Body of pancreas (tissue), 4 donors: ENCODE measurements at regions not wholly inside any gene's neighbourhood (a gene's known extent, or its start where the extent isn't known, plus 50 kb on each side); places are given as distances from the start of the nearest gene placed in this dataset.

ENCODE experiments used
- POLR2A ChIP-seq, 3 donors: fragments of 450-650 bp; IDR thresholded peaks; one replicate each; pipeline ENCODE4 v1.6.1; 2016; ENCODE audit warnings: antibody characterized with exemption in 3 of 3, mild to moderate bottlenecking in 2 of 3
- TF ChIP-seq, protein P1 (sequence below), 7 experiments: fragments of 450-650 bp in 4 of 7; fragments of 200-600 bp in 3 of 7; sonication (generic) in 3 of 7; IDR thresholded peaks; one replicate each; pipeline ENCODE4 v1.5.1; 2016 to 2019; ENCODE audit warnings: antibody characterized with exemption in 7 of 7

DNA sequence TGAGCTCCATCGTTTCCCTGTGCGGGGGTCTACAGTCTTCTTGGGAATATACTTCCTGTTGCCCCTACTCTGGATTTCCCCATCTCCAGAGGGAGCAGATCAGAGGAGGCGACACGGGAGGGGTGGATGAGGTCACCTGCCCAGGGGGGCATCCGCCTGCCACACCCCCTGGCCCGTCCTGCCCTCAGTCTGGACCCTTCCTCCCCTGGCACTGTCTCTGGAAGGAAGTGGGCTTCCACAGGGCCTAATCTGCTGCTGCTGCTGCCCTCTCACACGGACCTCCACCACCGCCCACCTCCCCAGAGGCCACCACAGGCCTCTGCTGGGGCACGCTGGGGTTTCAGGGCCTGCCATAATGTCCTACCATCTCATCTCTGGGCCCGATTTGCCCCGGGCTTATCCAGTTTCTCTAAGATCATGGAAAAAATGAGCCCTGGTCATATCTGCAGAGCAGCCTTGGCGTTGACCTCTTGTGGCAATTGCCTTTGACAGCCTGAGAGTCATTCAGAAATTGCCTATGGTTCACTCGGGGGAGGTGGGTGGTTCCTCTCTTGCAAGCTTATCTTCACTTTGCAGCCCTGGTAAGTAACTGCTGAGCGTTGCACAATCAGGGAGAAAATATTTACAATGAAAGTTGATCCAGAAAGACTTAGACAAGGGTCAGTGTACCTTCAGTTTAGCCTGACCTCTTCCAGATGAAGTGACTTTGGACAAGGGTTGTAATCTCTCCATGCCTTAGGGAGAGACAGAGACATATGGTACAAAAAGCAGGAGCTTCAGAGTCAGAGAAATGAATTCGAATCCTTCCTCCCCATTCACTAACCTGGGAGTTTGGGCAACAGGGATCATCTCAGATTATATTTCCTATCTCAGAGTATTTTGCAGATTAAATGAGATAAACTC, 252.4 kb downstream of the TOMM20 start:
- TF ChIP-seq, protein P1, sequence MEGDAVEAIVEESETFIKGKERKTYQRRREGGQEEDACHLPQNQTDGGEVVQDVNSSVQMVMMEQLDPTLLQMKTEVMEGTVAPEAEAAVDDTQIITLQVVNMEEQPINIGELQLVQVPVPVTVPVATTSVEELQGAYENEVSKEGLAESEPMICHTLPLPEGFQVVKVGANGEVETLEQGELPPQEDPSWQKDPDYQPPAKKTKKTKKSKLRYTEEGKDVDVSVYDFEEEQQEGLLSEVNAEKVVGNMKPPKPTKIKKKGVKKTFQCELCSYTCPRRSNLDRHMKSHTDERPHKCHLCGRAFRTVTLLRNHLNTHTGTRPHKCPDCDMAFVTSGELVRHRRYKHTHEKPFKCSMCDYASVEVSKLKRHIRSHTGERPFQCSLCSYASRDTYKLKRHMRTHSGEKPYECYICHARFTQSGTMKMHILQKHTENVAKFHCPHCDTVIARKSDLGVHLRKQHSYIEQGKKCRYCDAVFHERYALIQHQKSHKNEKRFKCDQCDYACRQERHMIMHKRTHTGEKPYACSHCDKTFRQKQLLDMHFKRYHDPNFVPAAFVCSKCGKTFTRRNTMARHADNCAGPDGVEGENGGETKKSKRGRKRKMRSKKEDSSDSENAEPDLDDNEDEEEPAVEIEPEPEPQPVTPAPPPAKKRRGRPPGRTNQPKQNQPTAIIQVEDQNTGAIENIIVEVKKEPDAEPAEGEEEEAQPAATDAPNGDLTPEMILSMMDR (IDR thresholded peaks at IDR 0.05) = no peak
- TF ChIP-seq POLR2A (IDR thresholded peaks at IDR 0.05) = peak in 1 of 3 donors; percentile 15
